Heart left ventricle (tissue), 16 donors: ENCODE measurements at regions not wholly inside any gene's neighbourhood (a gene's known extent, or its start where the extent isn't known, plus 50 kb on each side); places are given as distances from the start of the nearest gene placed in this dataset.
"Not testable (repeated sequence)": the region's sequence is repeated elsewhere in the genome, so short reads cannot be mapped to it uniquely, and the experiment has no call there.

Experiments
- ATAC-seq, 4 donors: fragments of 200-7000 bp; cut with Tn5 transposase; one replicate each; pipeline ENCODE4 v1.9.1; 2020 to 2022; ENCODE audit warnings: moderate library complexity in 4 of 4, mild to moderate bottlenecking in 3 of 4, moderate number of reproducible peaks in 1 of 4
- DNase-seq, 5 donors: peaks; one replicate each; pipeline ENCODE4 v3.0.0-alpha.2; 2020
- H3K27ac ChIP-seq, 12 donors: fragments of 200-600 bp; sonication (generic) in 4 of 12; one replicate each; pipeline versions ENCODE4 v1.5.0 to v1.8.0; 2016 to 2022; ENCODE audit warnings: mild to moderate bottlenecking in 2 of 12
- H3K27me3 ChIP-seq, 9 donors: fragments of 200-600 bp; sonication (generic) in 2 of 9; one replicate each; pipeline versions ENCODE4 v1.5.1 to v1.8.0; 2016 to 2022; ENCODE audit warnings: mild to moderate bottlenecking in 3 of 9
- H3K36me3 ChIP-seq, 9 donors: fragments of 200-600 bp; sonication (generic) in 2 of 9; one replicate each; pipeline versions ENCODE4 v1.5.0 to v1.8.0; 2018 to 2022; ENCODE audit warnings: mild to moderate bottlenecking in 2 of 9
- H3K4me1 ChIP-seq, 12 donors: fragments of 200-600 bp; sonication (generic) in 4 of 12; one replicate each; pipeline versions ENCODE4 v1.5.0 to v1.8.0; 2016 to 2022; ENCODE audit warnings: mild to moderate bottlenecking in 3 of 12
- H3K4me3 ChIP-seq, 12 donors: fragments of 200-600 bp; sonication (generic) in 4 of 12; one replicate each; pipeline versions ENCODE4 v1.5.0 to v1.8.0; 2017 to 2022; ENCODE audit warnings: mild to moderate bottlenecking in 9 of 12, moderate library complexity in 4 of 12
- H3K9me3 ChIP-seq, 12 donors: fragments of 200-600 bp; sonication (generic) in 4 of 12; one replicate each; pipeline versions ENCODE4 v1.5.0 to v1.8.0; 2016 to 2022; ENCODE audit warnings: mild to moderate bottlenecking in 1 of 12
- POLR2A ChIP-seq, 2 donors: fragments of 450-650 bp; IDR thresholded peaks; one replicate each; pipeline ENCODE4 v1.6.1; 2017; ENCODE audit warnings: antibody characterized with exemption in 2 of 2, mild to moderate bottlenecking in 2 of 2, moderate library complexity in 2 of 2
- WGBS, 4 donors: extraction: QIAGEN DNeasy Blood & Tissue Kit in 2 of 4; methylation state at CpG; one replicate each; pipeline versions ENCODE4 v1.1.5 to v1.1.7; 2013 to 2018; 5-methylcytosine and 5-hydroxymethylcytosine counted together
- intact Hi-C, 10 donors: fragments of 100-400 bp; cut with DNase I; formaldehyde crosslinking; loops; one replicate each; pipeline versions ENCODE4 v1.11.1 to v1.14.2; 2022
- TF ChIP-seq, protein P1 (sequence below), 12 donors: fragments of 200-600 bp; sonication (generic) in 4 of 12; IDR thresholded peaks; one replicate each; pipeline versions ENCODE4 v1.5.0 to v1.8.0; 2018 to 2022; ENCODE audit warnings: antibody characterized with exemption in 12 of 12, mild to moderate bottlenecking in 5 of 12
- donor health status: ischemic (EF 13 %, LVEDD 7.1; RV severe dilation, severe dysfunction).
- donor health status: healthy with polysubstance abuse.
- donor health status: DM: no; HTN: yes; CAD: no.
- donor health status: DM: no; HTN: no; CAD: no.
- donor health status: ischemic (EF 25% LVEDD 6.9; RV normal size, moderate dysfunction).
- donor health status: ischemic (EF 25% LVEDD 5.7; RV mildly dilated, moderate dysfunction).
- donor health status: healthy.
- donor health status: DM: yes; HTN: yes; CAD: no.
- donor health status: ischemic (EF 35%, LVEDD 5.7; RV mildly dilated, moderate dysfunction).
- donor health status: nonischemic (EF 11% LVEDD 7.7; RV severe dilation, severe dysfunction).
- donor health status: DM: yes; HTN: yes; CAD: no.
- donor health status: PGD.
- donor health status: ischemic (EF 29% LVEDD 5.4; RV normal size, mild dysfunction).
- donor health status: nonischemic (EF 23%, LVEDD 6.1; RV moderate dilation, normal function).

DNA sequence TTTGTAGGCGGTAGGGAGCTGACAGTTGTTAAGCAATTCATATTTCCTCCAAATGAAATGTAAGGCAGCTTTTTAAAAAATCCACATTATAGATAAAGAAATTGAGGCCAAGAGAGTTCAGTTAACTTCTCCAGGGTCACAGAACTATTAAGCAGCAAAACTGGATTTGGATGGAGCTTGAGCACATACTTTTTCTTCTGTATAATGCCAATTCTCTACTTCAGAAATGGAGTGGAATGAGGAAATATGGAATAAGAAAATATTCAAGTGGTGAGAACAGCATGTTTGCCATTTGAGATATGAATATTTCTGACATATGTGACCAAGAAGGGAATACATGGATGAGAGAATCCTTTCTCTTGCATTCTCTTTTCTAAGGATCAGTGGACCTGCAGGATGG is 233.1 kb downstream of the FOXG1 start:
- TF ChIP-seq, protein P1, sequence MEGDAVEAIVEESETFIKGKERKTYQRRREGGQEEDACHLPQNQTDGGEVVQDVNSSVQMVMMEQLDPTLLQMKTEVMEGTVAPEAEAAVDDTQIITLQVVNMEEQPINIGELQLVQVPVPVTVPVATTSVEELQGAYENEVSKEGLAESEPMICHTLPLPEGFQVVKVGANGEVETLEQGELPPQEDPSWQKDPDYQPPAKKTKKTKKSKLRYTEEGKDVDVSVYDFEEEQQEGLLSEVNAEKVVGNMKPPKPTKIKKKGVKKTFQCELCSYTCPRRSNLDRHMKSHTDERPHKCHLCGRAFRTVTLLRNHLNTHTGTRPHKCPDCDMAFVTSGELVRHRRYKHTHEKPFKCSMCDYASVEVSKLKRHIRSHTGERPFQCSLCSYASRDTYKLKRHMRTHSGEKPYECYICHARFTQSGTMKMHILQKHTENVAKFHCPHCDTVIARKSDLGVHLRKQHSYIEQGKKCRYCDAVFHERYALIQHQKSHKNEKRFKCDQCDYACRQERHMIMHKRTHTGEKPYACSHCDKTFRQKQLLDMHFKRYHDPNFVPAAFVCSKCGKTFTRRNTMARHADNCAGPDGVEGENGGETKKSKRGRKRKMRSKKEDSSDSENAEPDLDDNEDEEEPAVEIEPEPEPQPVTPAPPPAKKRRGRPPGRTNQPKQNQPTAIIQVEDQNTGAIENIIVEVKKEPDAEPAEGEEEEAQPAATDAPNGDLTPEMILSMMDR (IDR thresholded peaks at IDR 0.05): no peak
- no peak for TF ChIP-seq POLR2A (IDR thresholded peaks at IDR 0.05)
- Histone ChIP-seq H3K36me3 (no peaks in the 10 kb centered on the region), H3K27ac (no peak overlapping the region), H3K4me1 (no peaks in the 10 kb centered on the region), H3K4me3 (no peak overlapping the region), H3K27me3 (no peaks in the 10 kb centered on the region), H3K9me3 (peaks cover 0 to 7% (median 0%) of the 10 kb centered on the region in 12 donors)
- 64 to 80% (median 78%) methylated on average over 1 of the region's 1 CpG for WGBS, 4 donors
- intact Hi-C loops: no loop called here
- DNase-seq (no peak), ATAC-seq (no peak)

DNA sequence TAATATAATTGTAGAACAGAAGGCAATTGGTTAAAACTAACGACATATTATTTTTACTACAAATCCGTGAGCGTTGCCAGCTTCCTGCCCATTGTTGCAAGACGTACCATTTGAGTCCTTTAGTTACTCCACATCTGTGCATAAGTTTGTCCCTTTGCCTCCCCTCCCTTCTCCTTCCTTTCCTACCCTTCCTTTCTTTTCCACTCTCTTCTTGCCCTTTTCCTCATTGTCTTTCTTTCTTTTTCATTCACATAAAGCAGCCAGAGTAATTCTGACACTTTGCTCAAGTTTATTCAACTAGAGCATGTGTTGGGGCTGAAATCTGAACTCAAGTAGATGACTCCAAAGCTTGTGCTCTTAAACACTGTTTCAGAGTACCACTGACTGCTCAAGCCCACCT is 239.1 kb downstream of the FOXG1 start:
- intact Hi-C loops: no loop called here
- peaks cover 0 to 8% (median 0%) of the 10 kb centered on the region in 12 donors for H3K9me3 ChIP-seq
- DNase-seq: no peak
- WGBS, 4 donors: 74 to 84% (median 77%) methylated on average over 4 of the region's 4 CpGs
- H3K27me3 ChIP-seq: no peaks in the 10 kb centered on the region
- no peak for TF ChIP-seq POLR2A (IDR thresholded peaks at IDR 0.05)
- TF ChIP-seq, protein P1 (IDR thresholded peaks at IDR 0.05): no peak
- no peak overlapping the region for H3K27ac ChIP-seq
- no peaks in the 10 kb centered on the region for H3K4me1 ChIP-seq
- H3K4me3 ChIP-seq: no peak overlapping the region
- ATAC-seq: no peak
- no peaks in the 10 kb centered on the region for H3K36me3 ChIP-seq

DNA sequence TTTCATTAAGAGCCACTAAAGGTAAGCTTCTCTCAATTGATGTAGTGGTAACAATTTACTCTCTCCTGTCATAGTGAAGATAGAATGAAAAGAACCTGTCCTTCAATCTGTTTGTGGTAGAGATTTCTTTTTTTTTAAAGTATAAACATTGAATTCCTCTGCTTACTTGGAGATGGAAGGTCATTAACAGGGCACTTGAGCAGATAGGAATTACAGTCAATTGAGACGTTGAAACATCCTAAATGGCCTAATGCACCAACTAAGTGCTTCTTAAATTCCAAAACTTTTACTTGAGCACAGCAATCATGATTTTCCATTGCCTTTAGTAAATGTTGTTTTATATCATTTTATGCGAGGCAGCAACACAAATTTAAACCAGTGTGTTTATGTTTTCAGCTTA is 241.4 kb downstream of the FOXG1 start:
- no peak overlapping the region for H3K27ac ChIP-seq
- intact Hi-C loops: no loop called here
- no peaks in the 10 kb centered on the region for H3K4me1 ChIP-seq
- H3K27me3 ChIP-seq: no peaks in the 10 kb centered on the region
- peaks cover 0 to 11% (median 0%) of the 10 kb centered on the region in 12 donors for H3K9me3 ChIP-seq
- no peak for ATAC-seq
- DNase-seq: no peak
- WGBS, 4 donors: 44 to 60% (median 49%) methylated on average over 2 of the region's 2 CpGs
- no peaks in the 10 kb centered on the region for H3K36me3 ChIP-seq
- no peak for TF ChIP-seq POLR2A (IDR thresholded peaks at IDR 0.05)
- TF ChIP-seq, protein P1 (IDR thresholded peaks at IDR 0.05): no peak
- H3K4me3 ChIP-seq: no peak overlapping the region

DNA sequence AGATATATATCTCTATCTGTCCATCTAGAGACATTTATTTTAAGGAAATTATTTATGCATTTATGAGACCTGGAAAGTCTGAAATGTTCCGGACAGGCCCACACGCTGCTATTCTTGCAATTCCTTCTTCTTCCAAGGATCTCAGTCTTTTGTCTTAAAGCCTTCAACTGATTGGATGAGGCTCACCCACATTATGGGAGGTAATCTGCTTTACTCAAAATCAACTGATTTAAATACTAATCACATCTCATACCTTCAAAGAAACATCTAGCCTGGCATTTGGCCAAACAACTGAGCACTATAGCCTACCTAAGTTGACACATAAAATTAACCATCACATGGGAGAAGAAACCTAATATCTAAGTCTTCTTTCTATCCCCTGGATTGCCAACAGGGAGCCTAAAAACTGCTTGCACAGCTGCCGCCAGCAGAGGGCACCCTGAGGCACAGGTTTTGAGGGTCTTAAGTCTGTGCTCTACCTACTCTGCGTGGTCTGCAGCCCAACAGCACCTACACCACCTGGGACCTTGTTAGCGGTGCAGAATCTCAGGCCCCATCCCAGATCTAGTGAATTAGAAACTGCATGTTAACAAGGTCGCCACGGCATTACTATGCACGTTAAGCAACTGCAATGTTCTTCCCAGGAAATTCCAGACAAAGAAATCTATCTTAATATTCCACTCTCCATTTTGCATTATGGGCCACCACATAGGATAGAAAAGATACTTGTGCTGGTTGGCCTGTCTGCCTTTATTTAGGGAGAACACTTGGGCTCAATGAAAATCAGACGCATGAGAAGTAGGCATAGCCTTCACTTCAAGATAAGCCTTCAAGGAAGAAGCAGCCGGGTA is 249.7 kb downstream of the FOXG1 start:
- 28 to 35% (median 34%) methylated on average over 10 of the region's 10 CpGs for WGBS, 4 donors
- H3K9me3 ChIP-seq: peaks cover 0 to 6% (median 0%) of the 10 kb centered on the region in 12 donors
- no peak overlapping the region for H3K4me3 ChIP-seq
- H3K27me3 ChIP-seq: no peaks in the 10 kb centered on the region
- TF ChIP-seq, protein P1 (IDR thresholded peaks at IDR 0.05): peak in 7 of 12 donors; percentile 22 to 50 (median 37)
- TF ChIP-seq POLR2A (IDR thresholded peaks at IDR 0.05): no peak
- intact Hi-C loops: loop anchor here in 1 of 10 donors (10.0 kb wide), 1 partner anchor 209 kb away; no protein-coding TSS in a partner anchor
- no peaks in the 10 kb centered on the region for H3K4me1 ChIP-seq
- no peak overlapping the region for H3K27ac ChIP-seq
- ATAC-seq: no peak
- DNase-seq: no peak
- H3K36me3 ChIP-seq: no peaks in the 10 kb centered on the region

DNA sequence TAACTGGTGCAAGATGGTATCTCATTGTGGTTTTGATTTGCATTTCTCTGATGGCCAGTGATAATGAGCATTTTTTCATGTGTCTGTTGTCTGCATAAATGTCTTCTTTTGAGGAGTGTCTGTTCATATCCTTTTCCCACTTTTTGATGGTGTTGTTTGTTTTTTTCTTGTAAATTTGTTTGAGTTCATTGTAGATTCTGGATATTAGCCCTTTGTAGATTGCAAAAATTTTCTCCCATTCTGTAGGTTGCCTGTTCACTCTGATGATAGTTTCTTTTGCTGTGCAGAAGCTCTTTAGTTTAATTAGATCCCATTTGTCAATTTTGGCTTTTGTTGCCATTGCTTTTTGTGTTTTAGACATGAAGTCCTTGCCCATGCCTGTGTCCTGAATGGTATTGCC is 256.9 kb downstream of the FOXG1 start:
- ATAC-seq, DNase-seq, intact Hi-C loops, H3K4me1 ChIP-seq, H3K27ac ChIP-seq, H3K36me3 ChIP-seq, H3K4me3 ChIP-seq, H3K27me3 ChIP-seq: not testable (repeated sequence)
- peaks cover 0 to 44% (median 3%) of the 10 kb centered on the region in 12 donors for H3K9me3 ChIP-seq

DNA sequence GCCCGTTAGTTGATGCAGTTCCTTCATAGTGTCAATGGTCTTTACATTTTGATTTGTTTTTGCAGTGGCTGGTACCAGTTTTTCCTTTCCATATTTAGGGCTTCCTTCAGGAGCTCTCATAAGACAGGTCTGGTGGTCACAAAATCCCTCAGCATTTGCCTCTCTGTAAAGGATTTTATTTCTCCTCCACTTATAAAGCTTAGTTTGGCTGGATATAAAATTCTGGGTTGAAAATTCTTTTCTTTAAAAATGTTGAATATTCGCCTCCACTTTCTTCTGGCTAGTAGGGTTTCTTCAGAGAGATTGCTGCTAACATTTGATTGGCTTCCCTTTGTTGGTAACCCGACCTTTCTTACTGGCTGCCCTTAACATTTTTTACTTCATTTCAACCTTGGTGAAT is 260.9 kb downstream of the FOXG1 start:
- intact Hi-C loops, ATAC-seq, H3K27ac ChIP-seq, H3K36me3 ChIP-seq, DNase-seq, H3K4me3 ChIP-seq, H3K27me3 ChIP-seq, H3K4me1 ChIP-seq: not testable (repeated sequence)
- 63 to 69% (median 65%) methylated on average over 3 of the region's 3 CpGs for WGBS, 4 donors
- peaks cover 0 to 40% (median 3%) of the 10 kb centered on the region in 12 donors for H3K9me3 ChIP-seq
